NCI-H345 treated with DMSO at 0.1 percent for 48 hours (cell line): ENCODE measurements at regions not wholly inside any gene's neighbourhood (a gene's known extent, or its start where the extent isn't known, plus 50 kb on each side); places are given as distances from the start of the nearest gene placed in this dataset.
"Not testable (repeated sequence)": the region's sequence is repeated elsewhere in the genome, so short reads cannot be mapped to it uniquely, and the experiment has no call there.

Experiments
- DNase-seq: peaks from one replicate; lab custom pipeline; 2025; ENCODE audit not compliant: unreplicated experiment; lab: John Stamatoyannopoulos, UW

DNA sequence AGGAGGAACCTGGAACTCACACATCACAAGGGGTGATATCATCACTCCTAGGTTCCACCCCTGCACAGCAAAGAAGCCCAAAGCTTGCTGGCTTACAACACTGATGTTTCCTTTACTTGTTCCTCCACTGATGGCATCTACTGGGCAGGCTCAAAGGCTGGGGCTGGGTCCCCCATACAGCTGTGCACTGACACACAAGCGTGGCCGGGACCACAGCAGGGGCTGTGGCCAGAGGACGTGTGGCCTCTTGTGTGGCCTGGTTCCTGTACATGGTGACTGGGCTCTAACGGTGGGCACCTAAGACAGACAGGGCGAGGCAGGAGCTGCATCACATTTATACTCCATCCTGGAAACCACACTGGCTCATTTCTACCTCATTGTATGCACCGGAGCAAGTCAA is 264.4 kb upstream of the FOXF1 start:
- DNase-seq = no peak

DNA sequence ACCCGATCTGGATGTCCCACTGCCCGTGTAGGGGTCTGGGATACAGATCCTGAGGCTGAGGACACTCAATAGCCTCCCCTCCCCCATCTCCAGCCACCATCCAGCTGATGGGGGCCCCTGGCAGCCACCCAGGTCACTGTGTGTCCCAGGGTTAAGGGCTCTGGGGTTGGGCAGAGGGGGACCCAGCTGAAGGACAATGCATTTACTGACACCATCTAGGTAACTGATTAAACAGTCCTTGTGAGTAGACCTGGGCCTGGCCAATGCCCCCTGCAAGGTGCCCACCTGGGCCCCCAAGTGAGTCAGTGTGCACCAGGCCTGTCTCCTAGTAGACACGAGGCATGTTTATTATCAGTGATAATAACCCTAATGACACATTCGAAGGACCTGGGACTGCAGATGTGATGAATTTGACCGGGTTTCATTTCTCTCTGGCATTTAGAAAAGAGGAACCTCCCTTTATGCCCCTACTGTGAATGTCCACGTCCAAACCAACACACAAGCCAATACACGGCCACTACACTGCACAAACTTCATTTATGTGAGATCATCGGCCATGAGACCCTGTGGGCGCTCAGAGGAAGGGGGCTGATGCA is 261.9 kb upstream of the FOXF1 start:
- no peak for DNase-seq

DNA sequence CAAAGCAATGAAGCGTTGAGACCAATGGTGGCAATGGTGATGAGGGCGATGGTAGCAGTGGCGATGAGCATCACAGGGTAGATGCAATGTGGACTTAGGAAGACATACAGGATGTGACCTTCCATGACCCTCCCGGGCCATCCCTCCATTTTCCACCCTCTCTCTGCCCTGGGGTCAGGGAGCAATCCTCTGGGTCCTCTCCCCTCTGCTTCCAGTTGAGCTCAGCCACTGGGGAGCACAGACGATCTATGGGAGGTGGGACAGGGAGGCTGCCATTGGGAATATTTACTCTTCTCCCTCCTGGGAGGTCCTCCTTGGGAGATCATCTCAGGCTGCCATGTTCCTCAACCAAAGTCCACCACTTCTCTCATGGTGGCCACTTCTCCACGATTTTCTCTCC is 260.7 kb upstream of the FOXF1 start:
- DNase-seq = no peak

GRCh38 chr16:86251682-86252081 is 258.6 kb upstream of the FOXF1 start:
- DNase-seq = no peak

- DNase-seq = no peak
These were observed 257.7 kb upstream of the FOXF1 start for GRCh38 chr16:86252596-86252995.

- no peak for DNase-seq
These were observed 254.4 kb upstream of the FOXF1 start for GRCh38 chr16:86255966-86256365.

GRCh38 chr16:86256995-86257394 is 253.3 kb upstream of the FOXF1 start:
- DNase-seq = no peak

- DNase-seq = no peak
These were observed 252.8 kb upstream of the FOXF1 start for GRCh38 chr16:86257546-86257945.

- no peak for DNase-seq
These were observed 251.6 kb upstream of the FOXF1 start for GRCh38 chr16:86258713-86259112.

DNA sequence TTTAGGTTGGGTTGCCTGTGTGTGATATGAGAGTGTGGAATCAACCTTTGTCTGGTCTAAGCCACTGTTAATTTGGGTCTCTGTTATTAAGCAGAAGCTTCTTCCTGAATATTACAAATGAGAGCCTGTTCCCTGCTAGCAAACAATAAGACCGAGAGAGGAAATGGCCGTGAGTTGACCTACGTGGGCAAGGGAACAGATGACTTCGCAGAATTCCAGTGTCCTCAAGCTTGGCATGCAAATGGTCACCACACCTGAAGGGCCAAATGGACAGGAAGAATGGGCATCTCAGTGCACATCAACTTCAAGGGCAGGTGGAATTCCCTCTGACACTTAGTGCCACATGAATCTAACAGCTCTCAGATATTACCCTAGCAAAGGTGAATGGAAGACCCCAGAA is 250.8 kb upstream of the FOXF1 start:
- no peak for DNase-seq

DNA sequence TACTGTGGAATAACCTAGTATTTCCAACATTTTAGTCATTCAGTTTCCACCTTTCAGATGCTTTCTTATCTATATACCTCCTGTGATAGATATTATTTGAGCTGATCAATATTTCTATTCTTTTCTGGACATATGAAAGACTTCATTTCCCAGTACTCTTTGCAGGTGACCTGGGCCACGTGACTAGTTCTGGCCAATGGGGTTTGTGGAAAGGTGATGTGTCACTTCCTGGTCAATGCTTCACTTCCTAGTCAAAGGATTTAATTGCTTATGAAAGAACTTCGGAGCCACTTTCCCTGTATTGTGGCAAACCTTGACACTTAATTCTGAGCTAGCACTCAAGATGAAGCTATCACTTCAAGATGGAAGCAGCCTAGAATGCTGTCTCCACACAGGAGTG is 248.9 kb upstream of the FOXF1 start:
- DNase-seq = no peak

DNA sequence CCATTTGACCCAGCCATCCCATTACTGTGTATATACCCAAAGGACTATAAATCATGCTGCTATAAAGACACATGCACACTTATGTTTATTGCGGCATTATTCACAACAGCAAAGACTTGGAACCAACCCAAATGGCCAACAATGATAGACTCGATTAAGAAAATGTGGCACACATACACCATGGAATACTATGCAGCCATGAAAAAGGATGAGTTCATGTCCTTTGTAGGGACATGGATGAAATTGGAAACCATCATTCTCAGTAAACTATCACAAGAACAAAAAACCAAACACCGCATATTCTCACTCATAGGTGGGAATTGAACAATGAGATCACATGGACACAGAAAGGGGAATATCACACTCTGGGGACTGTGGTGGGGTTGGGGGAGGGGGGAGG is 242.7 kb upstream of the FOXF1 start:
- not testable (repeated sequence) for DNase-seq

- no peak for DNase-seq
These were observed 239.6 kb upstream of the FOXF1 start for GRCh38 chr16:86270696-86271095.

DNA sequence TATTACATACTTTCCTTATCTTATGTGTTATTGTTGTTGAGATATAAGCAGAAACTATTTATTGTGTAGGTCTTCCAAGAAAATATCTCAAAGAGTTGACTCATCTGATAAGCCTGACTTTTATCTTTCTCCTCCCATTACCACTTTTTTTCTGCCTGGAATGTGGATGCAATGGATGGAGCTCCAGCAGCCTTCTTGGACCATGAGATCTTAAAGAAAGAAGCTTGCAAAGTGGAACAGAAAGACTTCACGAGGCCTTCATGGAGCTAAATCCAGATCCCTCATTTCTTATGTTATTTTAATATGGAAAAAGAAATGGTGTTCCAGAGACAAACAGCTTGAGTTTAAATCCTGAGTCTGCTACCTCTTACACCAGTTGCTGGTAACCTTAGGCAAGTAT is 237.6 kb upstream of the FOXF1 start:
- DNase-seq = no peak

GRCh38 chr16:86277221-86277620 is 233.1 kb upstream of the FOXF1 start:
- DNase-seq = no peak

GRCh38 chr16:86277859-86278258 is 232.5 kb upstream of the FOXF1 start:
- not testable (repeated sequence) for DNase-seq

DNA sequence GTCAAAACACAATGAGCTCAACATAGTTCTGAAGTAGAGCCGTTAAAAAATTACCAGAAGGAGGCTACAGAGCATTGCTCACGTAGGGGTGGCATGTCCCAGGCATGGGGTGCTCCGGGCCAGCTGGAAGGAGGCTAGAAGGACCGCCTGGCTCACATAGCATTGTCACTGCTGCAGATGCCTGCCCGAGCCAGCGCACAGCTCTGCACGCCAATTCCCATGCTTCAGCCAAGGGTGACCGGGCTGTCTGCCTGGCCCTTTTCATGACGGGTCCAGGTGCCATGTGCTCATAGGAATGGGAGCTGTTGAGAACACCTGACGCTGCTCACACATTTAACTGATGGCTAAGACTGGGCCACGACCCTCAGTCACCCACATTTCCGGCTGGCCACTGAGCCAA is 228.9 kb upstream of the FOXF1 start:
- DNase-seq = no peak

DNA sequence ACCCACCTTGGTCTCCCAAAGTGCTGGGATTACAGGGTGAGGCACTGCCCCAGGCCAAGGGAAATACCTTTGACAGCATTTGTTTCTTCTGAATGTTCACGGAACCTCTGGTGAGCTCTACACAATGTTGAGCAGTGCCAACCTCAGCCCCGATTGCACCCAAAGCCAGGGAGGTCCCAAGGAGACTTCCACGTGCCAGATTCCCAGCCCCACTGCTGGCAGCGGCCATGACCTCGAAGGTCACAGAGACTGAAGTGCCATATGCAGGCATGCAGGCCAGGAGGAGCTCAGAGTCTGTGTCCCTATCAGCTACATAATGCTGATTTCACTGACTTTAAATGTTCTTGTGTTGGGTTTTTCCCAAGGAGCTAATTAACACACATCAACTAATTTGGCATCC is 226.4 kb upstream of the FOXF1 start:
- DNase-seq = no peak

GRCh38 chr16:86285421-86285820 is 224.9 kb upstream of the FOXF1 start:
- no peak for DNase-seq

- DNase-seq = no peak
These were observed 224.1 kb upstream of the FOXF1 start for GRCh38 chr16:86285938-86286921.

GRCh38 chr16:86286991-86287663 is 223.2 kb upstream of the FOXF1 start:
- no peak for DNase-seq

- no peak for DNase-seq
These were observed 222.6 kb upstream of the FOXF1 start for GRCh38 chr16:86287664-86288201.
